ENCODE measurements at regions not wholly inside any gene's neighbourhood (a gene's known extent, or its start where the extent isn't known, plus 50 kb on each side); places are given as distances from the start of the nearest gene placed in this dataset.

DNA sequence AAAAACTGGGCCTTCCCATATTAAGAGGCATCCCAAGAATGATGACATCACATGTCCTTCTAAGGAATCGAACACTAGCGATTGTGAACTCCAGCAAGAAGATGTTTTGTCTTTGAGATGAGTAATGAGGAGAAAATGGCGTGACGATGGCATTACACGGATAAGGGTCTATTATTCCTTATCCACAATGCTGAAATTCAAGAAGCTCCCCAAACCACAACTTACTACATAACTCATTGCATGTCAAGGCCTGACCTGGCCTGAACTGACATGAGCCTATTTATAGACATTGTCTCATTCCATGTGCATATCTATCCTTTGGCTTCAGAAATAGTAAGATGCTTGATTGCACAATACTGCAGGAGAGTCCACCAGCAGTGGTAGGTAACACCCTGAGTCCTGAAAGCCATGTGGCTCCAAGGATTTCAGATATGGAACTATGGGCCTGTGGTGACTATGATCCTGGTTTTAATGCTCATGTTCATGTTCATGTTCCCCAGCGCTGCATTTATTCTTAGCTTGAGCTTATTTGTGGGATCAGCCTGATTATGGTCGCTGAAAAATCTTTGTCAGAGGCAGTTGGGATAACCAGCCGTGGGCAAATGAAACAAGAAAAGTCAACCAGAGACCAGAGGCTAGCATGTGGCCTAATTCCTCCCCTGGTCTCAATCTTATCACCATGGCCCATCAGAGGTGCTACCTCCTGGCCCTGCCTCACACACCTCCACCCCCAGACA is 183.2 kb upstream of the JARID2 start:
- TF ChIP-seq POLR2A (IDR thresholded peaks at IDR 0.05) (no peak), CTCF (IDR thresholded peaks at IDR 0.05) (no peak)
